ENCODE measurements at regions not wholly inside any gene's neighbourhood (a gene's known extent, or its start where the extent isn't known, plus 50 kb on each side); places are given as distances from the start of the nearest gene placed in this dataset.

GRCh38 chr4:19368800-19369199 is 882.9 kb upstream of the SLIT2 start:
- DNase-seq (ENCODE audit: low read depth in 2 of 3, low spot score in 2 of 3), result no peak

GRCh38 chr4:19366916-19367315 is 884.8 kb upstream of the SLIT2 start:
- no peak for DNase-seq (ENCODE audit: low read depth in 2 of 3, low spot score in 2 of 3)

GRCh38 chr4:19358015-19358414 is 893.7 kb upstream of the SLIT2 start:
- DNase-seq (ENCODE audit: low read depth in 2 of 3, low spot score in 2 of 3), result no peak

- DNase-seq (ENCODE audit: low read depth in 2 of 3, low spot score in 2 of 3), result no peak
Observed at GRCh38 chr4:19349416-19349815, 902.3 kb upstream of the SLIT2 start.

GRCh38 chr4:19348746-19349145 is 903.0 kb upstream of the SLIT2 start:
- no peak for DNase-seq (ENCODE audit: low read depth in 2 of 3, low spot score in 2 of 3)

- DNase-seq (ENCODE audit: low read depth in 2 of 3, low spot score in 2 of 3), result no peak
Observed at GRCh38 chr4:19346636-19347035, 905.1 kb upstream of the SLIT2 start.

GRCh38 chr4:19329631-19330030 is 922.1 kb upstream of the SLIT2 start:
- no peak for DNase-seq (ENCODE audit: low read depth in 2 of 3, low spot score in 2 of 3)

- no peak for DNase-seq (ENCODE audit: low read depth in 2 of 3, low spot score in 2 of 3)
Observed at GRCh38 chr4:19329077-19329476, 922.6 kb upstream of the SLIT2 start.

- no peak for DNase-seq (ENCODE audit: low read depth in 2 of 3, low spot score in 2 of 3)
Observed at GRCh38 chr4:19327364-19327763, 924.3 kb upstream of the SLIT2 start.

- DNase-seq (ENCODE audit: low read depth in 2 of 3, low spot score in 2 of 3), result no peak
Observed at GRCh38 chr4:19324184-19324583, 927.5 kb upstream of the SLIT2 start.

GRCh38 chr4:19319607-19320006 is 932.1 kb upstream of the SLIT2 start:
- no peak for DNase-seq (ENCODE audit: low read depth in 2 of 3, low spot score in 2 of 3)

- DNase-seq (ENCODE audit: low read depth in 2 of 3, low spot score in 2 of 3), result no peak
Observed at GRCh38 chr4:19317377-19317776, 934.3 kb upstream of the SLIT2 start.

- DNase-seq (ENCODE audit: low read depth in 2 of 3, low spot score in 2 of 3), result no peak
Observed at GRCh38 chr4:19314116-19314515, 937.6 kb upstream of the SLIT2 start.

- no peak for DNase-seq (ENCODE audit: low read depth in 2 of 3, low spot score in 2 of 3)
Observed at GRCh38 chr4:19309378-19309777, 942.3 kb upstream of the SLIT2 start.

- no peak for DNase-seq (ENCODE audit: low read depth in 2 of 3, low spot score in 2 of 3)
Observed at GRCh38 chr4:19304028-19304427, 947.7 kb upstream of the SLIT2 start.

GRCh38 chr4:19301527-19301926 is 950.2 kb upstream of the SLIT2 start:
- no peak for DNase-seq (ENCODE audit: low read depth in 2 of 3, low spot score in 2 of 3)

GRCh38 chr4:19300213-19300612 is 951.5 kb upstream of the SLIT2 start:
- no peak for DNase-seq (ENCODE audit: low read depth in 2 of 3, low spot score in 2 of 3)

GRCh38 chr4:19298998-19299397 is 952.7 kb upstream of the SLIT2 start:
- DNase-seq (ENCODE audit: low read depth in 2 of 3, low spot score in 2 of 3), result no peak

- DNase-seq (ENCODE audit: low read depth in 2 of 3, low spot score in 2 of 3), result no peak
Observed at GRCh38 chr4:19293781-19294180, 957.9 kb upstream of the SLIT2 start.

- no peak for DNase-seq (ENCODE audit: low read depth in 2 of 3, low spot score in 2 of 3)
Observed at GRCh38 chr4:19293080-19293479, 958.6 kb upstream of the SLIT2 start.

- no peak for DNase-seq (ENCODE audit: low read depth in 2 of 3, low spot score in 2 of 3)
Observed at GRCh38 chr4:19286924-19287323, 964.8 kb upstream of the SLIT2 start.

- no peak for DNase-seq (ENCODE audit: low read depth in 2 of 3, low spot score in 2 of 3)
Observed at GRCh38 chr4:19285146-19285545, 966.6 kb upstream of the SLIT2 start.

- no peak for DNase-seq (ENCODE audit: low read depth in 2 of 3, low spot score in 2 of 3)
Observed at GRCh38 chr4:19278665-19279064, 973.0 kb upstream of the SLIT2 start.

GRCh38 chr4:19266566-19266965 is 985.1 kb upstream of the SLIT2 start:
- no peak for DNase-seq (ENCODE audit: low read depth in 2 of 3, low spot score in 2 of 3)
